HEK293 (cell line): ENCODE measurements at regions not wholly inside any gene's neighbourhood (a gene's known extent, or its start where the extent isn't known, plus 50 kb on each side); places are given as distances from the start of the nearest gene placed in this dataset.

Experiments
- CTCF ChIA-PET: fragments of 350-600 bp; formaldehyde crosslinking; extraction: SDS; loops from one replicate; lab custom pipeline; 2021; ENCODE audit warnings: antibody characterized with exemption; lab: Yijun Ruan, JAX
- POLR2A ChIA-PET: fragments of 300-600 bp; formaldehyde crosslinking; extraction: SDS; loops from one replicate; lab custom pipeline; 2020; ENCODE audit warnings: antibody characterized with exemption, inconsistent platforms; lab: Yijun Ruan, JAX
- H3K27ac ChIP-seq: fragments of 200-500 bp; sonication (Bioruptor generic); 2 replicates; pipeline ENCODE4 v1.5.1; 2014; ENCODE audit warnings: low read depth, low read length, control low read depth, inconsistent platforms; ENCODE audit errors: extremely low read depth
- H3K36me3 ChIP-seq, 2 experiments: fragments of 200-500 bp in 1 of 2; sonication (Bioruptor generic) in 1 of 2; 1 replicate in 1 of 2; 2 replicates in 1 of 2; pipeline ENCODE4 v1.5.1; 2014 to 2017; ENCODE audit warnings: inconsistent platforms in 2 of 2, low read length in 2 of 2; ENCODE audit not compliant: control insufficient read depth in 2 of 2, insufficient read depth in 1 of 2
- H3K4me1 ChIP-seq: fragments of 200-500 bp; sonication (Bioruptor generic); 2 replicates; pipeline ENCODE4 v1.5.1; 2014; ENCODE audit warnings: mild to moderate bottlenecking, low read length, inconsistent platforms; ENCODE audit not compliant: control insufficient read depth, insufficient read depth
- H3K4me3 ChIP-seq: 2 replicates; pipeline ENCODE4 v1.5.1; 2011; ENCODE audit warnings: low read depth, mild to moderate bottlenecking, control low read depth, low read length, moderate library complexity
- H3K9me3 ChIP-seq: fragments of 200-500 bp; sonication (Bioruptor generic); 2 replicates; pipeline ENCODE4 v1.5.1; 2014; ENCODE audit warnings: low read depth, low read length, inconsistent platforms; ENCODE audit not compliant: control insufficient read depth, insufficient read depth
- ATF2 ChIP-seq: fragments of 450-650 bp; formaldehyde crosslinking; IDR thresholded peaks from 2 replicates; pipeline ENCODE4 v1.5.1; 2016; ENCODE audit warnings: missing biosample characterization, missing genetic modification characterization, low read depth
- KLF8 ChIP-seq: fragments of 450-650 bp; formaldehyde crosslinking; IDR thresholded peaks from 2 replicates; pipeline ENCODE4 v1.5.1; 2016; ENCODE audit warnings: missing biosample characterization, missing genetic modification characterization
- MZF1 ChIP-seq: fragments of 450-650 bp; formaldehyde crosslinking; IDR thresholded peaks from 2 replicates; pipeline ENCODE4 v1.5.1; 2017; ENCODE audit warnings: missing biosample characterization, missing genetic modification characterization, borderline replicate concordance
- OSR2 ChIP-seq: fragments of 450-650 bp; formaldehyde crosslinking; IDR thresholded peaks from 2 replicates; pipeline ENCODE4 v1.5.1; 2016; ENCODE audit warnings: missing biosample characterization, missing genetic modification characterization
- PRDM10 ChIP-seq: fragments of 450-650 bp; formaldehyde crosslinking; IDR thresholded peaks from 2 replicates; pipeline ENCODE4 v1.5.1; 2016; ENCODE audit warnings: missing biosample characterization, missing genetic modification characterization
- PRDM6 ChIP-seq: fragments of 450-650 bp; formaldehyde crosslinking; IDR thresholded peaks from 2 replicates; pipeline ENCODE4 v1.5.1; 2017; ENCODE audit warnings: missing biosample characterization, missing genetic modification characterization
- SP7 ChIP-seq: fragments of 450-650 bp; formaldehyde crosslinking; IDR thresholded peaks from 2 replicates; pipeline ENCODE4 v1.5.1; 2016; ENCODE audit warnings: missing biosample characterization, missing genetic modification characterization
- TCF7L2 ChIP-seq: IDR thresholded peaks from 2 replicates; pipeline ENCODE4 v1.6.1; 2011; ENCODE audit warnings: low read depth, mild to moderate bottlenecking, inconsistent platforms, low read length, moderate library complexity, borderline replicate concordance
- WT1 ChIP-seq: fragments of 450-650 bp; formaldehyde crosslinking; IDR thresholded peaks from 2 replicates; pipeline ENCODE4 v1.5.1; 2016; ENCODE audit warnings: missing biosample characterization, missing genetic modification characterization
- ZBTB21 ChIP-seq: fragments of 450-650 bp; formaldehyde crosslinking; IDR thresholded peaks from 2 replicates; pipeline ENCODE4 v1.5.1; 2017; ENCODE audit warnings: missing biosample characterization, missing genetic modification characterization
- ZFHX2 ChIP-seq: fragments of 450-650 bp; formaldehyde crosslinking; conservative IDR thresholded peaks from 2 replicates; pipeline ENCODE4 v1.5.1; 2016; ENCODE audit warnings: missing biosample characterization, missing genetic modification characterization
- ZNF366 ChIP-seq: fragments of 450-650 bp; formaldehyde crosslinking; conservative IDR thresholded peaks from 2 replicates; pipeline ENCODE4 v1.5.1; 2016; ENCODE audit warnings: missing biosample characterization, missing genetic modification characterization
- ZNF488 ChIP-seq: fragments of 450-650 bp; formaldehyde crosslinking; IDR thresholded peaks from 2 replicates; pipeline ENCODE4 v1.5.1; 2016; ENCODE audit warnings: missing biosample characterization, missing genetic modification characterization
- ZNF513 ChIP-seq: fragments of 450-650 bp; IDR thresholded peaks from 2 replicates; pipeline ENCODE4 v1.5.1; 2018; ENCODE audit warnings: missing biosample characterization, missing genetic modification characterization
- ZNF585B ChIP-seq: fragments of 450-650 bp; formaldehyde crosslinking; IDR thresholded peaks from 2 replicates; pipeline ENCODE4 v1.5.1; 2016; ENCODE audit warnings: missing biosample characterization, missing genetic modification characterization
- ZNF629 ChIP-seq: fragments of 450-650 bp; formaldehyde crosslinking; IDR thresholded peaks from 2 replicates; pipeline ENCODE4 v1.5.1; 2017; ENCODE audit warnings: missing biosample characterization, missing genetic modification characterization
- ZNF692 ChIP-seq: fragments of 450-650 bp; formaldehyde crosslinking; IDR thresholded peaks from 2 replicates; pipeline ENCODE4 v1.5.1; 2016; ENCODE audit warnings: missing biosample characterization, missing genetic modification characterization
- ZXDB ChIP-seq: fragments of 450-650 bp; formaldehyde crosslinking; IDR thresholded peaks from 2 replicates; pipeline ENCODE4 v1.5.1; 2016; ENCODE audit warnings: missing biosample characterization, missing genetic modification characterization

GRCh38 chr2:149767516-149767974 is 180.0 kb upstream of the MMADHC start:
- no peak overlapping the region for H3K27ac ChIP-seq
- no peaks in the 10 kb centered on the region for H3K36me3 ChIP-seq
- no peak for TF ChIP-seq OSR2
- TF ChIP-seq ZBTB21 (tag by site-specific recombination) = peak; percentile 58
- TF ChIP-seq ZNF585B = no peak
- TF ChIP-seq ZNF488 (tag by site-specific recombination) = no peak
- 0 out of 2 replicates have a peak, but pooled peaks have one; percentile 38 for TF ChIP-seq WT1
- TF ChIP-seq ZFHX2 (tag by site-specific recombination) = 0 out of 2 replicates have a peak, but pooled peaks have one; percentile 10
- TF ChIP-seq MZF1 (tag by site-specific recombination) = peak; percentile 67; the same call in 1 of the 2 replicates
- peak; percentile 59 for TF ChIP-seq PRDM10 (tag by site-specific recombination)
- 0 out of 2 replicates have a peak, but pooled peaks have one; percentile 16 for TF ChIP-seq ZNF692 (tag by site-specific recombination)
- peak; percentile 73 for TF ChIP-seq PRDM6 (tag by site-specific recombination)
- no peak for TF ChIP-seq ZXDB (tag by site-specific recombination)
- peak; percentile 60 for TF ChIP-seq ZNF366 (tag by site-specific recombination)
- peak; percentile 70; the same call in 1 of the 2 replicates for TF ChIP-seq ATF2 (tag by site-specific recombination)
- TF ChIP-seq KLF8 (tag by site-specific recombination) = peak; percentile 38; the same call in 1 of the 2 replicates
- TF ChIP-seq ZNF629 (tag by site-specific recombination) = peak; percentile 80
- TF ChIP-seq TCF7L2 = no peak
- peak; percentile 36; the same call in 1 of the 2 replicates for TF ChIP-seq ZNF513
- peak; percentile 58 for TF ChIP-seq SP7
- POLR2A ChIA-PET = interaction anchor here (1.2 kb wide), 1 partner anchor 717 kb away, joined by 4 read pairs; no protein-coding TSS in a partner anchor
- CTCF ChIA-PET = interaction anchor here (0.7 to 1.2 kb wide), 2 partner anchors 51 to 77 kb away, joined by 3 read pairs; no protein-coding TSS in a partner anchor
- peaks cover 19% of the 10 kb centered on the region for H3K4me1 ChIP-seq
- H3K4me3 ChIP-seq = peak overlapping the region; percentile 9; the same call in 1 of the 2 replicates
- H3K9me3 ChIP-seq = no peaks in the 10 kb centered on the region
